Gastrocnemius medialis (tissue), 4 donors: ENCODE measurements at regions not wholly inside any gene's neighbourhood (a gene's known extent, or its start where the extent isn't known, plus 50 kb on each side); places are given as distances from the start of the nearest gene placed in this dataset.

Source experiments
- ATAC-seq, 2 donors: fragments of 150-250 bp; one replicate each; pipeline ENCODE4 v1.9.1; 2016
- DNase-seq, 2 donors: peaks; one replicate each; pipeline ENCODE4 v3.0.0-alpha.2; 2019
- H3K27ac ChIP-seq, 4 donors: fragments of 200-600 bp; sonication (generic); 1 replicate in 1 of 4; 2 replicates in 3 of 4; pipeline ENCODE4 v1.5.1; 2016 to 2018; ENCODE audit warnings: mild to moderate bottlenecking in 2 of 4, moderate library complexity in 1 of 4
- H3K27me3 ChIP-seq, 3 donors: fragments of 200-600 bp; sonication (generic) in 2 of 3; 1 replicate in 1 of 3; 2 replicates in 2 of 3; pipeline versions ENCODE4 v1.5.1 to v1.6.0; 2016 to 2019; ENCODE audit warnings: mild to moderate bottlenecking in 1 of 3, moderate library complexity in 1 of 3
- H3K36me3 ChIP-seq, 2 donors: fragments of 200-600 bp; sonication (generic) in 1 of 2; one replicate each; pipeline ENCODE4 v1.5.1; 2017 to 2018
- H3K4me1 ChIP-seq, 2 donors: fragments of 200-600 bp; sonication (generic) in 1 of 2; one replicate each; pipeline ENCODE4 v1.5.1; 2016 to 2017; ENCODE audit warnings: mild to moderate bottlenecking in 2 of 2
- H3K4me3 ChIP-seq, 4 donors: fragments of 200-600 bp; sonication (generic) in 3 of 4; 1 replicate in 1 of 4; 2 replicates in 3 of 4; pipeline ENCODE4 v1.5.1; 2016 to 2019; ENCODE audit warnings: mild to moderate bottlenecking in 2 of 4
- H3K9me3 ChIP-seq, 3 donors: fragments of 200-600 bp; sonication (generic) in 2 of 3; 1 replicate in 1 of 3; 2 replicates in 2 of 3; pipeline ENCODE4 v1.5.1; 2016 to 2019
- CTCF ChIP-seq, 5 experiments: fragments of 450-650 bp in 3 of 5; fragments of 200-600 bp in 2 of 5; sonication (generic) in 2 of 5; IDR thresholded peaks in 4 of 5; conservative IDR thresholded peaks in 1 of 5; 1 replicate in 4 of 5; 2 replicates in 1 of 5; pipeline ENCODE4 v1.5.1; 2016 to 2019; ENCODE audit warnings: antibody characterized with exemption in 5 of 5, mild to moderate bottlenecking in 3 of 5, moderate library complexity in 3 of 5
- POLR2A ChIP-seq, 2 donors: fragments of 450-650 bp; IDR thresholded peaks; one replicate each; pipeline ENCODE4 v1.6.1; 2017; ENCODE audit warnings: antibody characterized with exemption in 2 of 2, mild to moderate bottlenecking in 2 of 2, moderate library complexity in 2 of 2
- in situ Hi-C, 4 donors: fragments of 200-750 bp; cut with MboI; loops; one replicate each; pipeline versions ENCODE4 v1.15.0 to v1.8.0; 2017; ENCODE audit warnings: low sequenced_read_pairs in 4 of 4
- intact Hi-C: fragments of 100-400 bp; cut with DNase I; formaldehyde crosslinking; loops from one replicate; pipeline ENCODE4 v1.15.1; 2023; ENCODE audit warnings: low total_unique reads

GRCh38 chr13:47350334-47351124 lies 453.7 kb upstream of the HTR2A start:
- no peaks in the 10 kb centered on the region for H3K27me3 ChIP-seq
- no peak for DNase-seq
- H3K4me1 ChIP-seq = no peaks in the 10 kb centered on the region
- ATAC-seq = no peak
- in situ Hi-C loops (no loop called here), intact Hi-C loops (no loop called here)
- no peaks in the 10 kb centered on the region for H3K36me3 ChIP-seq
- no peak overlapping the region for H3K4me3 ChIP-seq
- no peak overlapping the region for H3K27ac ChIP-seq
- TF ChIP-seq POLR2A (IDR thresholded peaks at IDR 0.05) (no peak), CTCF (IDR thresholded peaks at IDR 0.05 in 4 of 5, conservative IDR thresholded peaks at IDR 0.05 in 1 of 5) (no peak)
- H3K9me3 ChIP-seq = peaks cover 0 to 3% (median 0%) of the 10 kb centered on the region in 3 donors

GRCh38 chr13:47349211-47349610 lies 452.4 kb upstream of the HTR2A start:
- intact Hi-C loops = no loop called here
- DNase-seq (no peak), ATAC-seq (no peak)
- Histone ChIP-seq H3K36me3 (no peaks in the 10 kb centered on the region), H3K27ac (no peak overlapping the region), H3K4me3 (no peak overlapping the region), H3K9me3 (no peaks in the 10 kb centered on the region), H3K27me3 (no peaks in the 10 kb centered on the region), H3K4me1 (no peaks in the 10 kb centered on the region)
- TF ChIP-seq POLR2A (IDR thresholded peaks at IDR 0.05) = no peak
- TF ChIP-seq CTCF (IDR thresholded peaks at IDR 0.05 in 4 of 5, conservative IDR thresholded peaks at IDR 0.05 in 1 of 5) = no peak
- in situ Hi-C loops = no loop called here

GRCh38 chr13:47337781-47338507 lies 441.1 kb upstream of the HTR2A start:
- TF ChIP-seq POLR2A (IDR thresholded peaks at IDR 0.05) (no peak), CTCF (IDR thresholded peaks at IDR 0.05 in 4 of 5, conservative IDR thresholded peaks at IDR 0.05 in 1 of 5) (no peak)
- Histone ChIP-seq H3K27me3 (no peaks in the 10 kb centered on the region), H3K9me3 (no peaks in the 10 kb centered on the region), H3K36me3 (no peaks in the 10 kb centered on the region), H3K27ac (no peak overlapping the region), H3K4me3 (no peak overlapping the region), H3K4me1 (no peaks in the 10 kb centered on the region)
- intact Hi-C loops (no loop called here), in situ Hi-C loops (no loop called here)
- no peak for DNase-seq
- no peak for ATAC-seq

GRCh38 chr13:47334173-47334572 lies 437.3 kb upstream of the HTR2A start:
- H3K27me3 ChIP-seq = no peaks in the 10 kb centered on the region
- H3K4me3 ChIP-seq = no peak overlapping the region
- no peak overlapping the region for H3K27ac ChIP-seq
- H3K9me3 ChIP-seq = no peaks in the 10 kb centered on the region
- in situ Hi-C loops = no loop called here
- peak in 1 of 2 donors; percentile 72 for ATAC-seq
- DNase-seq = no peak
- no peak for TF ChIP-seq CTCF (IDR thresholded peaks at IDR 0.05 in 4 of 5, conservative IDR thresholded peaks at IDR 0.05 in 1 of 5)
- TF ChIP-seq POLR2A (IDR thresholded peaks at IDR 0.05) = no peak
- intact Hi-C loops = no loop called here
- no peaks in the 10 kb centered on the region for H3K36me3 ChIP-seq
- no peaks in the 10 kb centered on the region for H3K4me1 ChIP-seq
